ENCODE measurements at regions not wholly inside any gene's neighbourhood (a gene's known extent, or its start where the extent isn't known, plus 50 kb on each side); places are given as distances from the start of the nearest gene placed in this dataset.

DNA sequence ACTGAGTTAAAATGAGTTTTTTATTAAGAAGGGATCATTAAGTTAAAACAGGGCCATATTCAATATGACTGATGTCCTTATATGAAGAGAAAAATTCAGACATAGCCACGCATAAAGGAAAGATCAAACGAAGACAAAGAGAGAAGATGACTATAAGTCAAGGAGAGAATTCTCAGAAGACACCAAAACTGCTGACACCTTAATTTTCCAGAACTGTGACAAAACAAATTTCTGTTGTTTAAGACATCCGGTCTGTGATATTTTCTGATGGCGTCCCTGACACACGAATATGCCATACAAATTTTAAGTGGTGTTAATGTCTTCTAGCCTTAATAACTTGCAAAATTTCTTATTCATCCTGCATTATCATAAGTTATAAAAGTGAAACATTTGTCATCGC, 1325.2 kb upstream of the DDX18 start:
- H3K9ac ChIP-seq (replicated peaks; ENCODE audit: extremely low read depth, insufficient read depth, low read length): no peak overlapping the region
- no peak for DNase-seq (ENCODE audit: low read depth, low spot score)
- dilution Hi-C loops (cut with MboI; ENCODE audit: extremely low pct_ligation_motif_present, low sequenced_read_pairs) (no loop called here), intact Hi-C loops (cut with micrococcal nuclease) (no loop called here)
- peaks cover 10% of the 10 kb centered on the region for H3K9me3 ChIP-seq (replicated peaks; ENCODE audit: control insufficient read depth, insufficient read depth, low read length)
- no peaks in the 10 kb centered on the region for H4K20me1 ChIP-seq (replicated peaks; ENCODE audit: control insufficient read depth, extremely low read depth, insufficient read depth, low read length)
- no peaks in the 10 kb centered on the region for H3K79me2 ChIP-seq (ENCODE audit: control insufficient read depth, insufficient read depth, low read length)
- H2AFZ ChIP-seq (ENCODE audit: low read depth, low read length): no peak overlapping the region
- ChIA-PET POLR2A (no interaction called here), CTCF (no interaction called here)
- no peak overlapping the region for H3K27ac ChIP-seq (ENCODE audit: insufficient read depth, low read depth, low read length)
- no TSS peak for BruUV-seq (replicated peaks)
- no peak for FAIRE-seq
- no peaks in the 10 kb centered on the region for H3K9me1 ChIP-seq (replicated peaks; ENCODE audit: control insufficient read depth, extremely low read depth, insufficient read depth, low read length)
- no peak overlapping the region for H3K4me3 ChIP-seq (replicated peaks in 1 of 3; ENCODE audit: insufficient read depth in 1 of 3, low read depth in 1 of 3, low read length in 3 of 3)
- H3K27me3 ChIP-seq (ENCODE audit: control insufficient read depth in 2 of 2, insufficient read depth in 2 of 2, low read length in 2 of 2): no peaks in the 10 kb centered on the region
- H3K4me1 ChIP-seq (ENCODE audit: control insufficient read depth, extremely low read depth, insufficient read depth, low read length): no peaks in the 10 kb centered on the region
- TF ChIP-seq, protein P1, sequence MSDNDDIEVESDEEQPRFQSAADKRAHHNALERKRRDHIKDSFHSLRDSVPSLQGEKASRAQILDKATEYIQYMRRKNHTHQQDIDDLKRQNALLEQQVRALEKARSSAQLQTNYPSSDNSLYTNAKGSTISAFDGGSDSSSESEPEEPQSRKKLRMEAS (IDR thresholded peaks at IDR 0.05; ENCODE audit: insufficient read depth, insufficient read length): no peak
- TF ChIP-seq POLR2AphosphoS5 (IDR thresholded peaks at IDR 0.05; ENCODE audit: insufficient read depth, low read depth, low read length): no peak
- no peak for TF ChIP-seq MYC (IDR thresholded peaks at IDR 0.05; ENCODE audit: low read depth, low read length)
- no peak for TF ChIP-seq JUN (IDR thresholded peaks at IDR 0.05; ENCODE audit: borderline replicate concordance, insufficient read depth, insufficient read length, low read depth)
- TF ChIP-seq, protein P2, sequence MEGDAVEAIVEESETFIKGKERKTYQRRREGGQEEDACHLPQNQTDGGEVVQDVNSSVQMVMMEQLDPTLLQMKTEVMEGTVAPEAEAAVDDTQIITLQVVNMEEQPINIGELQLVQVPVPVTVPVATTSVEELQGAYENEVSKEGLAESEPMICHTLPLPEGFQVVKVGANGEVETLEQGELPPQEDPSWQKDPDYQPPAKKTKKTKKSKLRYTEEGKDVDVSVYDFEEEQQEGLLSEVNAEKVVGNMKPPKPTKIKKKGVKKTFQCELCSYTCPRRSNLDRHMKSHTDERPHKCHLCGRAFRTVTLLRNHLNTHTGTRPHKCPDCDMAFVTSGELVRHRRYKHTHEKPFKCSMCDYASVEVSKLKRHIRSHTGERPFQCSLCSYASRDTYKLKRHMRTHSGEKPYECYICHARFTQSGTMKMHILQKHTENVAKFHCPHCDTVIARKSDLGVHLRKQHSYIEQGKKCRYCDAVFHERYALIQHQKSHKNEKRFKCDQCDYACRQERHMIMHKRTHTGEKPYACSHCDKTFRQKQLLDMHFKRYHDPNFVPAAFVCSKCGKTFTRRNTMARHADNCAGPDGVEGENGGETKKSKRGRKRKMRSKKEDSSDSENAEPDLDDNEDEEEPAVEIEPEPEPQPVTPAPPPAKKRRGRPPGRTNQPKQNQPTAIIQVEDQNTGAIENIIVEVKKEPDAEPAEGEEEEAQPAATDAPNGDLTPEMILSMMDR (IDR thresholded peaks at IDR 0.05; ENCODE audit: extremely low read depth in 1 of 2, insufficient read depth in 1 of 2, low read depth in 1 of 2, low read length in 2 of 2): no peak
- TF ChIP-seq EZH2 (IDR thresholded peaks at IDR 0.05; ENCODE audit: borderline replicate concordance, low read depth, low read length, severe bottlenecking): no peak
- TF ChIP-seq POLR2A (IDR thresholded peaks at IDR 0.05; ENCODE audit: low read depth, low read length): no peak
- no peak for TF ChIP-seq GATA2 (IDR thresholded peaks at IDR 0.05; ENCODE audit: insufficient read depth, insufficient read length, low read depth, low read length)
- no peak for TF ChIP-seq FOS (IDR thresholded peaks at IDR 0.05; ENCODE audit: borderline replicate concordance, insufficient read depth, low read length)
- no peaks in the 10 kb centered on the region for H3K36me3 ChIP-seq (ENCODE audit: control insufficient read depth in 2 of 2, extremely low read depth in 1 of 2, insufficient read depth in 2 of 2, low read length in 2 of 2)
- no peak overlapping the region for H3K4me2 ChIP-seq (ENCODE audit: insufficient read depth, low read length)
